H9 (cell line): ENCODE measurements at regions not wholly inside any gene's neighbourhood (a gene's known extent, or its start where the extent isn't known, plus 50 kb on each side); places are given as distances from the start of the nearest gene placed in this dataset.

ENCODE experiments used
- DNase-seq: peaks from one replicate; pipeline ENCODE4 v3.0.0-alpha.2; 2017
- H2AFZ ChIP-seq: one replicate; pipeline ENCODE4 v1.6.1; 2013; ENCODE audit warnings: mild to moderate bottlenecking, low read length, control low read depth, moderate library complexity
- H2AK5ac ChIP-seq: 2 replicates; pipeline ENCODE4 v1.6.1; 2013; ENCODE audit warnings: low read length, control low read depth, mixed read lengths; ENCODE audit not compliant: insufficient read length
- H2BK120ac ChIP-seq: one replicate; pipeline ENCODE4 v1.6.1; 2013; ENCODE audit warnings: low read depth, mild to moderate bottlenecking, low read length, control low read depth, inconsistent platforms; ENCODE audit not compliant: poor library complexity, severe bottlenecking
- H2BK12ac ChIP-seq: 2 replicates; pipeline ENCODE4 v1.6.1; 2013; ENCODE audit warnings: low read length, control low read depth, mixed read lengths, low read depth; ENCODE audit not compliant: insufficient read length
- H2BK15ac ChIP-seq: 2 replicates; pipeline ENCODE4 v1.6.1; 2013; ENCODE audit warnings: low read depth, low read length, control low read depth
- H2BK20ac ChIP-seq: one replicate; pipeline ENCODE4 v1.6.1; 2013; ENCODE audit warnings: low read depth, mild to moderate bottlenecking, low read length, control low read depth, inconsistent platforms; ENCODE audit not compliant: poor library complexity, severe bottlenecking
- H2BK5ac ChIP-seq: 2 replicates; pipeline ENCODE4 v1.6.1; 2013; ENCODE audit warnings: low read length, control low read depth, mixed read lengths; ENCODE audit not compliant: insufficient read length
- H3K14ac ChIP-seq: 2 replicates; pipeline ENCODE4 v1.6.1; 2013; ENCODE audit warnings: low read length, control low read depth; ENCODE audit not compliant: insufficient read depth
- H3K18ac ChIP-seq: 2 replicates; pipeline ENCODE4 v1.6.1; 2013; ENCODE audit warnings: low read depth, mild to moderate bottlenecking, mixed read lengths, low read length, control low read depth; ENCODE audit not compliant: insufficient read length
- H3K23ac ChIP-seq: 2 replicates; pipeline ENCODE4 v1.6.1; 2013; ENCODE audit warnings: low read length, control low read depth, mixed read lengths, low read depth; ENCODE audit not compliant: insufficient read length
- H3K23me2 ChIP-seq: 2 replicates; pipeline ENCODE4 v1.6.1; 2013; ENCODE audit warnings: low read depth, mild to moderate bottlenecking, mixed read lengths, low read length, control low read depth; ENCODE audit not compliant: insufficient read length, poor library complexity, severe bottlenecking
- H3K27ac ChIP-seq: 2 replicates; pipeline ENCODE4 v1.5.1; 2013; ENCODE audit warnings: low read length, control low read depth, mixed read lengths, low read depth; ENCODE audit not compliant: insufficient read length
- H3K27me3 ChIP-seq: 2 replicates; pipeline ENCODE4 v1.6.1; 2013; ENCODE audit warnings: low read length, control low read depth, inconsistent platforms; ENCODE audit not compliant: insufficient read depth
- H3K4ac ChIP-seq: 2 replicates; pipeline ENCODE4 v1.6.1; 2013; ENCODE audit warnings: low read depth, mild to moderate bottlenecking, control low read depth, inconsistent platforms, low read length, moderate library complexity
- H3K4me1 ChIP-seq: 2 replicates; pipeline ENCODE4 v1.6.1; 2013; ENCODE audit warnings: low read length, control low read depth, inconsistent platforms; ENCODE audit not compliant: insufficient read depth
- H3K4me2 ChIP-seq: 2 replicates; pipeline ENCODE4 v1.6.1; 2013; ENCODE audit warnings: low read length, control low read depth, mixed read lengths; ENCODE audit not compliant: insufficient read length, insufficient read depth
- H3K56ac ChIP-seq: 2 replicates; pipeline ENCODE4 v1.6.1; 2013; ENCODE audit warnings: low read depth, mild to moderate bottlenecking, mixed read lengths, low read length, control low read depth; ENCODE audit not compliant: insufficient read length
- H3K79me1 ChIP-seq: 2 replicates; pipeline ENCODE4 v1.6.1; 2013; ENCODE audit warnings: low read depth, mild to moderate bottlenecking, moderate library complexity, low read length, control low read depth, inconsistent platforms; ENCODE audit not compliant: insufficient read depth, poor library complexity, severe bottlenecking
- H3K79me2 ChIP-seq: 2 replicates; pipeline ENCODE4 v1.6.1; 2013; ENCODE audit warnings: low read length, control low read depth, inconsistent platforms; ENCODE audit not compliant: insufficient read depth
- H3K9ac ChIP-seq: 2 replicates; pipeline ENCODE4 v1.6.1; 2013; ENCODE audit warnings: low read length, control low read depth, mixed read lengths; ENCODE audit not compliant: insufficient read length; ENCODE audit errors: extremely low read depth
- H3K9me3 ChIP-seq: one replicate; pipeline ENCODE4 v1.6.1; 2013; ENCODE audit warnings: low read depth, low read length, inconsistent platforms; ENCODE audit not compliant: control insufficient read depth
- H3T11ph ChIP-seq: one replicate; pipeline ENCODE4 v1.6.1; 2013; ENCODE audit warnings: mild to moderate bottlenecking, low read length, control low read depth, inconsistent platforms
- H4K20me1 ChIP-seq: one replicate; pipeline ENCODE4 v1.6.1; 2013; ENCODE audit not compliant: control insufficient read depth, insufficient read length, insufficient read depth
- H4K5ac ChIP-seq: 2 replicates; pipeline ENCODE4 v1.6.1; 2013; ENCODE audit warnings: low read depth, mild to moderate bottlenecking, mixed read lengths, low read length, control low read depth; ENCODE audit not compliant: insufficient read length
- H4K8ac ChIP-seq: replicated peaks from 2 replicates; pipeline ENCODE4 v1.6.1; 2013; ENCODE audit warnings: low read length, control low read depth, mixed read lengths, low read depth; ENCODE audit not compliant: insufficient read length
- H4K91ac ChIP-seq: 2 replicates; pipeline ENCODE4 v1.6.1; 2013; ENCODE audit warnings: low read depth, mild to moderate bottlenecking, moderate library complexity, mixed read lengths, low read length, control low read depth; ENCODE audit not compliant: insufficient read length
- H3K27ac Mint-ChIP-seq, 3 experiments: 2 replicates in 2 of 3; 3 replicates in 1 of 3; pipeline ENCODE4 v1.8.0; 2020 to 2021; ENCODE audit warnings: mixed read lengths in 3 of 3, mild to moderate bottlenecking in 1 of 3, moderate library complexity in 1 of 3
- H3K27me3 Mint-ChIP-seq: 2 replicates; pipeline ENCODE4 v1.8.0; 2021; ENCODE audit warnings: low read depth, mild to moderate bottlenecking, moderate library complexity, mixed read lengths
- H3K36me3 Mint-ChIP-seq, 3 experiments: 2 replicates in 2 of 3; 3 replicates in 1 of 3; pipeline ENCODE4 v1.8.0; 2020 to 2021; ENCODE audit warnings: low read depth in 3 of 3, mixed read lengths in 3 of 3; ENCODE audit not compliant: insufficient read depth in 1 of 3
- H3K4me1 Mint-ChIP-seq, 2 experiments: 2 replicates each; pipeline ENCODE4 v1.8.0; 2020; ENCODE audit warnings: mixed read lengths in 2 of 2
- H3K4me3 Mint-ChIP-seq, 2 experiments: 2 replicates in 1 of 2; 3 replicates in 1 of 2; pipeline ENCODE4 v1.8.0; 2020 to 2021; ENCODE audit warnings: mild to moderate bottlenecking in 2 of 2, mixed read lengths in 2 of 2, moderate library complexity in 1 of 2
- H3K9me3 Mint-ChIP-seq, 2 experiments: 2 replicates in 1 of 2; 3 replicates in 1 of 2; pipeline ENCODE4 v1.8.0; 2020; ENCODE audit warnings: mild to moderate bottlenecking in 2 of 2, mixed read lengths in 2 of 2, moderate library complexity in 1 of 2
- WGBS: extraction: QIAGEN DNeasy Blood & Tissue Kit; methylation state at CpG from one replicate; pipeline ENCODE4 v1.1.7; 2013; ENCODE audit warnings: missing lambda C conversion rate, low lambda C conversion rate, mixed read lengths; ENCODE audit not compliant: insufficient read length; ENCODE audit errors: extremely low coverage; 5-methylcytosine and 5-hydroxymethylcytosine counted together
- TF ChIP-seq, protein P1 (sequence below): fragments of 200-600 bp; sonication (generic); conservative IDR thresholded peaks from 3 replicates; pipeline ENCODE4 v1.8.0; 2021; ENCODE audit warnings: antibody characterized with exemption, mild to moderate bottlenecking

- WGBS, result no CpG with 5 or more reads among the region's 3 CpGs
- Histone ChIP-seq H3K23me2 (peaks cover 30% of the 10 kb centered on the region), H3K9me3 (no peaks in the 10 kb centered on the region), H2BK20ac (no peak overlapping the region), H2BK12ac (no peak overlapping the region), H3K23ac (no peak overlapping the region), H3K79me1 (no peaks in the 10 kb centered on the region), H3K4me2 (no peak overlapping the region), H3K79me2 (no peaks in the 10 kb centered on the region), H4K20me1 (no peaks in the 10 kb centered on the region), H3K27me3 (no peaks in the 10 kb centered on the region; the same call in 1 of the 2 replicates), H3K14ac (no peak overlapping the region), H3K18ac (no peak overlapping the region), H2BK120ac (no peak overlapping the region), H2BK15ac (no peak overlapping the region), H3K4ac (no peak overlapping the region), H2AK5ac (no peak overlapping the region), H3K4me1 (peaks cover 10% of the 10 kb centered on the region), H2AFZ (no peak overlapping the region), H3T11ph (no peak overlapping the region), H4K5ac (no peak overlapping the region), H2BK5ac (no peak overlapping the region), H3K9ac (no peak overlapping the region), H4K91ac (no peak overlapping the region), H4K8ac (no peak overlapping the region), H3K27ac (no peak overlapping the region), H3K56ac (no peak overlapping the region)
- Mint-ChIP-seq H3K27ac (no peak overlapping the region), H3K4me1 (peaks cover 27 to 33% of the 10 kb centered on the region in 2 experiments), H3K36me3 (no peaks in the 10 kb centered on the region), H3K27me3 (peaks cover 32% of the 10 kb centered on the region), H3K9me3 (no peaks in the 10 kb centered on the region), H3K4me3 (no peak overlapping the region)
- DNase-seq, result no peak
- TF ChIP-seq, protein P1, sequence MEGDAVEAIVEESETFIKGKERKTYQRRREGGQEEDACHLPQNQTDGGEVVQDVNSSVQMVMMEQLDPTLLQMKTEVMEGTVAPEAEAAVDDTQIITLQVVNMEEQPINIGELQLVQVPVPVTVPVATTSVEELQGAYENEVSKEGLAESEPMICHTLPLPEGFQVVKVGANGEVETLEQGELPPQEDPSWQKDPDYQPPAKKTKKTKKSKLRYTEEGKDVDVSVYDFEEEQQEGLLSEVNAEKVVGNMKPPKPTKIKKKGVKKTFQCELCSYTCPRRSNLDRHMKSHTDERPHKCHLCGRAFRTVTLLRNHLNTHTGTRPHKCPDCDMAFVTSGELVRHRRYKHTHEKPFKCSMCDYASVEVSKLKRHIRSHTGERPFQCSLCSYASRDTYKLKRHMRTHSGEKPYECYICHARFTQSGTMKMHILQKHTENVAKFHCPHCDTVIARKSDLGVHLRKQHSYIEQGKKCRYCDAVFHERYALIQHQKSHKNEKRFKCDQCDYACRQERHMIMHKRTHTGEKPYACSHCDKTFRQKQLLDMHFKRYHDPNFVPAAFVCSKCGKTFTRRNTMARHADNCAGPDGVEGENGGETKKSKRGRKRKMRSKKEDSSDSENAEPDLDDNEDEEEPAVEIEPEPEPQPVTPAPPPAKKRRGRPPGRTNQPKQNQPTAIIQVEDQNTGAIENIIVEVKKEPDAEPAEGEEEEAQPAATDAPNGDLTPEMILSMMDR, result no peak
These were observed 215.9 kb upstream of the MKLN1 start for GRCh38 chr7:131111792-131112191.
